Erythroblast (primary cell): ENCODE measurements at regions not wholly inside any gene's neighbourhood (a gene's known extent, or its start where the extent isn't known, plus 50 kb on each side); places are given as distances from the start of the nearest gene placed in this dataset.

Experiments
- GATA1 ChIP-seq: IDR thresholded peaks from 2 replicates; pipeline ENCODE4 v1.6.1; 2011; ENCODE audit warnings: low read depth, mild to moderate bottlenecking, control low read depth, low read length, moderate library complexity
- POLR2A ChIP-seq: IDR thresholded peaks from 2 replicates; pipeline ENCODE4 v1.6.1; 2011; ENCODE audit warnings: mild to moderate bottlenecking, low read length

DNA sequence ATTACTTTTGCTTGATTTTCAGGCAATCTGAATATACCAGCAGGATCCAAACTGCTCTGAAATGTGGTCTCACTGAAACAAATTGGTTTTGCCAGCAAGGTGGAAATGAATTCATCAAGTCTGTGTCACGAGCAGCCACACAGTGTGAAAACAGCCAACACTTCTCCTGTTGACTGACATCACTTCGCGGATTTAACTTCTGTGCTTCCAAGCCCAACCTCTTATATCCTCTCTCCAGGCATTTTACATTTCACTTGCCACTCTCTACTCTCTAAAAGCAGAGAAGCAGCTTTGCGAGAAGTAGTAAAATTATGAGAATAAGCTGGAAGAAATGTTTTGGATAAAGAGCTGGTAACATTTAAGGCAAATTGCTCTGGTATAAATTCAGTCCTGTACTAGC, 106.1 kb upstream of the FRG1 start:
- TF ChIP-seq POLR2A (no peak), GATA1 (no peak)
